ENCODE measurements at regions not wholly inside any gene's neighbourhood (a gene's known extent, or its start where the extent isn't known, plus 50 kb on each side); places are given as distances from the start of the nearest gene placed in this dataset.

DNA sequence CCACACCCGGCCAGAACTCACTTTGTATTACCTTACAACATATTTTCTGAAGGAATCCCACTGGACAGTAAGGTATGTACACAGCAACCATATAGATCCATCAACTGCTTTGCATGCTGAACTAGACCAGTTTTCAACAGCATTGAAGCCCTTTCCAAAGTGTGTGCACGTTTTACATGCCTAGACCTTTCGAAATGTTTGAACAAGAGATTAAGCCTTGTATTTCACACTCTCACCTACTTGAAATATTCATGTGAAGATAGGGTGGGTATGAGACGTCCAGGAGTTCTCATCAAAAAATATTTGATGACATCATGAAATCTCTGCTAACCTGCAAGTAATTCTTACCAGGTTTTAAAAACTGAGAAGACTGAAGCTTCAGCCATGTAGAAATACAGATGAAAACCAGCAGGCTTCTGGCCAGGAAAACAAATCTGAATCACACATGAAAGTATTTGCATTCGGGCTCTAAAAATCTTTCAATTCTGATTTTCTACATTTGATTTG, 387.0 kb upstream of the PSMD7 start:
- H4K20me1 ChIP-seq: no peaks in the 10 kb centered on the region
- H3K9ac ChIP-seq: no peak overlapping the region
- no peak for TF ChIP-seq Cebpa-rat (IDR thresholded peaks at IDR 0.05)
- no peaks in the 10 kb centered on the region for H3K9me3 ChIP-seq
- no peaks in the 10 kb centered on the region for H3K27me3 ChIP-seq
- no peak overlapping the region for H3K4me2 ChIP-seq
- no peak overlapping the region for H3K27ac ChIP-seq
- no peaks in the 10 kb centered on the region for H3K36me3 ChIP-seq
- no peak overlapping the region for H3K4me3 ChIP-seq
- no peaks in the 10 kb centered on the region for H3K4me1 ChIP-seq

DNA sequence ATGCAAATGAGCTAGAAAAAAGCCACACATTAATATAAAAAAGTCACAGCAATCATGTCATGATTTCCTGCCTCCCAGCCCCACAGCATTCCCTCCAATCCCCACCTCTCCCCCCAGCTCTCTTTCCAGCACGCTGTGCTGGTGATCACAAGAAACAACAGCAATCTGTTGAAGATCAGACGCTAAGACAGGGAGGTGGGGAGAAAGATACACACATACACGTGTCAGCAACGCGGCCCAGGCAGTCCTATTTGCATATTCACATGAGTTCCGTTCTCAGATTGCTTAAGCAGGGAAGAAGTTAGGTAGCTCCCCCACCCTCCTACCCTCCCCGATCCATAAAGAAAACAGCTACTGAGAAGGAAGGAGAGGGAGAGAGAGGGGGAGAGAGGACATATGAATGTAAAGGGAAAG, 405.5 kb upstream of the PSMD7 start:
- Histone ChIP-seq H3K9me3 (no peaks in the 10 kb centered on the region), H3K9ac (no peak overlapping the region), H3K4me2 (peak overlapping the region; percentile 46), H3K36me3 (no peaks in the 10 kb centered on the region), H3K4me3 (no peak overlapping the region), H3K27me3 (no peaks in the 10 kb centered on the region), H3K27ac (no peak overlapping the region), H4K20me1 (no peaks in the 10 kb centered on the region), H3K4me1 (peaks cover 6% of the 10 kb centered on the region)
- TF ChIP-seq Cebpa-rat (IDR thresholded peaks at IDR 0.05): no peak

DNA sequence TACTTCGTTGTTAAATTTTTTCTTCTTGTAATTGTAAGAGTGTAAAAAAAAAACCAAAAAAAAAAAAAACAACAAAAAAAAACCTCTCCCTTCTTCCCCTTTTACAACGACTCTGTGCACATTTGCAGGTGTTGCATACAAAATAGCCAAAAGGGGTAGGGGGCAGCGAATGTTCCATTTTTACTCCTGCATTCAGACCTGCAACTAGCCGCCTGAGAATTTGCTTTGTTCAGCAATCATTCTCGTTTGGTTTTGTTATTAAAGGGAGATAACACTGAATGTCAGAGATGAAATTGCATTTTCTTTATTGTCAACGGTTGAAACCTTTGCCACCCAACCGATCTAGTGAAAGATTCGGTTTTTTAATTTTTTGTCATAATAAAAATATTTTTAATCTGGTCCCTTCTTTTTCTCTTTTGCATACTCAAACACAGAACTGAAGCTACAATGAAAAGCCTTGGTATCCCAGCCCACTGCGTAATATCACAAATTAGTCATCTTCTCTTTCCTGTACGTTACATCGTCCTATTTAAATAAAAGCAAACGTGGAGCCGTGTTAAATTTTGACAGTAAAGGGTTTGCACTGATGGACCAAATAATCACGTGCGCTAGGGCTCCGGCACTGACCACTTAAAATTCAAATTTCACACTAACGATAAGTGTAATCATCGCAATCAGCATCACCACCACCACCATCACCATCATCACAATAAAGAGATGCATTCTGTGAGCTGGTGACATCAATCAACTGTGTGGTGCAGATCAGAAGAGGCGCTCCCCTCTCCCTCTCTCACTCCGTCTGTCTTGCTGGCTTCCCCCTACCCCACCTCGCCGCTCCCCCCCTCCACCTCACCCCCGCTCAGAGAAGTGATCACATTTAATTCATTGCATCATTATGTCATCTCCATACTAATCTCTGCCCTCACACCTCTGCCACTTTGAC, 406.2 kb upstream of the PSMD7 start:
- Histone ChIP-seq H3K9ac (no peak overlapping the region), H3K9me3 (no peaks in the 10 kb centered on the region), H3K4me2 (peak overlapping the region; percentile 46), H4K20me1 (no peaks in the 10 kb centered on the region), H3K27me3 (no peaks in the 10 kb centered on the region), H3K4me1 (peaks cover 9% of the 10 kb centered on the region), H3K4me3 (no peak overlapping the region), H3K36me3 (no peaks in the 10 kb centered on the region), H3K27ac (no peak overlapping the region)
- no peak for TF ChIP-seq Cebpa-rat (IDR thresholded peaks at IDR 0.05)

DNA sequence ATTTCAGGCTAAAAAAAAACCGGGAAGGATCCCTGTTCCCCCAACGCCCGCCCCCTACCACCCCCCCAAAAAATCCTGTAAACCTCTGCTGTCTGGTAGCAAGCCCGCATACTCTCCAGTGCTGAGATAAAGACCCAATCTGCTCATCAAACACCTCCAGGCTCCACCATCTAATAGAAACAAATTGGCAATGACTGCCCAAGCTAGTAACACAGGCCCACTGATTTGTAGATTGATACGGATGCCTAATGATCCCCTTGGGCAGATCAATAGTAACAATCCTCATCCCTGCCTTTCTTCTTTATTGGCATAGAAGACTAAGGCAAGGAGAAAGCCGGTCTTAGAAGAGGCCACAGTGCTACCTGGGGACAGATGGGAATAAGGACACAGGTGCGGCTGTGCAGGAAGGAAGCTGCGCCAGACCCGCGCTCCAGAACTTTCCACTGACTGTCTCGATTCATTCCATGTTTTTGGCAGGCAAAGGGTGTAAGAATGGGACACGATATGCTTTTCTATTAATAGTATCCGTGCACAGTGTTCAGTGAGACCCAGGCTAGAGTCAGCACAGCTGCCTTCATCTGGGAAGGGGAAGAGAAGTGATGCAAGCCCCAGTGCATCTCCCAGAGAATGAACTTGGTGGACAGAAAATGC, 407.6 kb upstream of the PSMD7 start:
- Histone ChIP-seq H3K4me1 (peaks cover 15% of the 10 kb centered on the region), H3K36me3 (no peaks in the 10 kb centered on the region), H3K4me3 (no peak overlapping the region), H4K20me1 (no peaks in the 10 kb centered on the region), H3K4me2 (no peak overlapping the region), H3K9me3 (no peaks in the 10 kb centered on the region), H3K27ac (no peak overlapping the region), H3K9ac (no peak overlapping the region), H3K27me3 (no peaks in the 10 kb centered on the region)
- no peak for TF ChIP-seq Cebpa-rat (IDR thresholded peaks at IDR 0.05)

DNA sequence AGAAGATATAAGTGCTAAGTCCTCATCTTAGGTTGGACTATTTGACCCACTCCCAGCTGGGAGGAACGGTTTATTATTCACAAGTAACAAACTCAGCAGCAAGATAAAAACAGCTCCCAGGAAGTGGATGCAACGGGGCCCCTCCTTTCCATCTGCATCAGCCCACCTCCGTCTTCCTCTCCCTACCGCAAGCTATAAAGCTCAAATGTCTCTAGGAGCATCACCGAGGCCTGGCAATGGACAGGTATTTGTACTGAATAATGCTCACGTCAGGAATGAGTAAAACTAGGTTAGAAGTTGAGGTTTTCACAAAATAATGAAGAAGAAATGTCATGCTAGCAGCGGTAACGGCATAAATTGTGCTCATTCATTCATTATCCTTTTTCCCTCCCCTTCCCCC, 408.7 kb upstream of the PSMD7 start:
- no peak for TF ChIP-seq Cebpa-rat (IDR thresholded peaks at IDR 0.05)
- Histone ChIP-seq H3K27ac (no peak overlapping the region), H3K36me3 (no peaks in the 10 kb centered on the region), H3K9ac (no peak overlapping the region), H3K4me2 (peak overlapping the region; percentile 25), H4K20me1 (no peaks in the 10 kb centered on the region), H3K4me3 (no peak overlapping the region), H3K4me1 (peaks cover 24% of the 10 kb centered on the region), H3K27me3 (no peaks in the 10 kb centered on the region), H3K9me3 (no peaks in the 10 kb centered on the region)

DNA sequence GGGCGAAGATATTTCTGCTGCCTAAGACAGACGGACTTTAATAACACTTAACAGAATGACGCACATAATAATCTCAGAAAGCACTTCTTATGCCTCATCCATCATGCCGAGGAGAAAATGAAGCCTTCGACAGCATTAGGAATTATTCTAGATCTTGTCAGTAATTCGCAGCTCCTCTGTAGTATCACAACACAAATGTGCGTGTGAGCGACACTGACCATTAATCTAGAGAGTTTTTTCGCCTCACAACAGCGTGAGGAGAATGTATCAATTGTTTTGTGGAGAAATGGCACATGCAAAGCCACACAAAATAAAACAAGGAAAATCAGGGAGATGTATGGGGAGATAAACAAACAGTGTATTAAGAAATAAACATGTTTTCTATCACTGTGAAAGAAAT, 410.2 kb upstream of the PSMD7 start:
- Histone ChIP-seq H3K27ac (no peak overlapping the region), H3K4me2 (no peak overlapping the region), H4K20me1 (no peaks in the 10 kb centered on the region), H3K36me3 (no peaks in the 10 kb centered on the region), H3K27me3 (no peaks in the 10 kb centered on the region), H3K9me3 (no peaks in the 10 kb centered on the region), H3K9ac (no peak overlapping the region), H3K4me1 (peaks cover 35% of the 10 kb centered on the region), H3K4me3 (no peak overlapping the region)
- TF ChIP-seq Cebpa-rat (IDR thresholded peaks at IDR 0.05): no peak

DNA sequence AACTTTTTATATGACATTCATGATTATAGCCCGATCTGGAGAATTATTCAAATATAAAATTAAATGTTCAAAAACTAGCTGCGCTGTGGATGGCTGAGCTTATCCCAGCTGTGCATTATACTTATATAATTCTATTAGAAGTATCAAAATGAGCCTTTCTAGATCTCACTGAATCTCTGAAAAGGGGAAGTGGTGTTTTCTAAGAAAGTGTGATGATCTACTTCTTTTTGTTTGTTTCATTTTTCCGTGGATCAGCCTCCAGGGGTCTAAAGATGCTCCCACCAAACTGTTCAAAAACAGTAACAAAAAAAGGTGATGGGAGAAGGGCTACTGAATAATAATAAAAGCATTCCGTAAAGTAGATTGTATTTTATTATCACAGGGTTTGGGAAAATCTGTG, 411.3 kb upstream of the PSMD7 start:
- Histone ChIP-seq H3K27me3 (no peaks in the 10 kb centered on the region), H4K20me1 (no peaks in the 10 kb centered on the region), H3K36me3 (no peaks in the 10 kb centered on the region), H3K4me3 (no peak overlapping the region), H3K9me3 (no peaks in the 10 kb centered on the region), H3K4me2 (no peak overlapping the region), H3K9ac (no peak overlapping the region), H3K4me1 (peaks cover 35% of the 10 kb centered on the region), H3K27ac (no peak overlapping the region)
- no peak for TF ChIP-seq Cebpa-rat (IDR thresholded peaks at IDR 0.05)

DNA sequence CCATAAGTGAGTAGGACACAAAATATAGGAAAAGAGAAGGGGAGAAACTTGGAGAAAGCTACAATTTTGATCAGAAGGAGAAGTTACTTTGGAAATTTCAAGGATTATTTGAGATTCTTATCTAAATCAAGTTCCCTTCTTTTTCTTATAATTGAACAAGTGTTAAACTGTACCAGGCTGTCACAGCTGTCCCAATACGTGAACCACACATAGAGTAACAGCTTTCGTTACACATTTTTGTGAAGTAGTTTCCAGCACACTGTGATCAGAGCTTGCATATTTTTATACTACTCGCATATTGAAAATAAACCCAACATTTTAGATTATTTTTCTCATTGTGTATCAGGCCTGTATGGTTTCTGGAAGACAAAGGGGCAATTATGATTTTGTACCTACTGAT, 412.8 kb upstream of the PSMD7 start:
- Histone ChIP-seq H3K4me3 (no peak overlapping the region), H3K4me2 (peak overlapping the region; percentile 53; the same call in 1 of the 2 replicates), H4K20me1 (no peaks in the 10 kb centered on the region), H3K9me3 (no peaks in the 10 kb centered on the region), H3K9ac (no peak overlapping the region), H3K4me1 (peaks cover 35% of the 10 kb centered on the region), H3K27ac (no peak overlapping the region), H3K36me3 (no peaks in the 10 kb centered on the region), H3K27me3 (no peaks in the 10 kb centered on the region)
- no peak for TF ChIP-seq Cebpa-rat (IDR thresholded peaks at IDR 0.05)

DNA sequence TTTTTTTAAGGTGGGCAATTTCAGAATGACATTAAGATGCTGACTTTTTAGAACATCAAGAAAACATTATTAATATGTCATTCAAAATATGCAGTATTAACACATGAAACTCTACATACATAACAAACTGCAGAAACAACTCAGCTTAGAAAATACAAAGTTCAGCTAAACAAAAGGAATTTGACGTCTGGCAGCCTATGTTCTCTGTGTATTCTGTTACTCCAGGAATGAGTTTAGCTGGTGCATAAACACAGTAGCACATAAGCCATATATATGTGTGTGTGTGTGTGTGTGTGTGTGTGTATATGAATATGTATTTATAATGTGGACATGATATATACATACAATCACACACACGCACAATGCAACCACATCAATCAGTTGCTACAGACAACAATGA, 413.5 kb upstream of the PSMD7 start:
- peak overlapping the region; percentile 53 for H3K4me2 ChIP-seq

DNA sequence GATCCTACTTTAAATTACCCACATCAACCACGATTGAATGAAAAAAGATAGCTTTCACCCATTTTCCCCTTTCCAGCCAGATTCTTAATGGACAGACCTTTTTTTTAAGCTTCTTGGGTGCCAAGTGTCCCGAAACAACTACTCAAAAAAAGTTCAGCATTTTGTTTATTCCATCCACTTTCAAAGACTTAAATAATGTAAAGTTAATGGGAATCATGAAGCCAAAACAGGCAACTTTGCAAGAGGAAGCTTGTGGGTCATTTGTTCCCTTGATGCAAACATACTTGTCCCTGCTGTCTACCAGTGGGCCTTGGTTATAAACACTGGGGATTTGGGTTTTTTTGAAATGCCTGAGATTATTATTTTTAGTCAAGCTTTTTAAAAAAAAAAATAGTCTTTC, 414.0 kb upstream of the PSMD7 start:
- no peaks in the 10 kb centered on the region for H3K36me3 ChIP-seq
- no peaks in the 10 kb centered on the region for H3K9me3 ChIP-seq
- no peaks in the 10 kb centered on the region for H3K27me3 ChIP-seq
- TF ChIP-seq Cebpa-rat (IDR thresholded peaks at IDR 0.05): no peak
- H3K4me1 ChIP-seq: peaks cover 30% of the 10 kb centered on the region
- no peak overlapping the region for H3K4me3 ChIP-seq
- H4K20me1 ChIP-seq: no peaks in the 10 kb centered on the region
- no peak overlapping the region; the same call in 1 of the 2 replicates for H3K9ac ChIP-seq
- H3K4me2 ChIP-seq: peak overlapping the region; percentile 53
- H3K27ac ChIP-seq: no peak overlapping the region

More for the DNA sequence above, 413.5 kb upstream of the PSMD7 start:
- Histone ChIP-seq H3K4me1 (peaks cover 35% of the 10 kb centered on the region), H3K27me3 (no peaks in the 10 kb centered on the region), H3K27ac (no peak overlapping the region), H3K9me3 (no peaks in the 10 kb centered on the region), H3K4me3 (no peak overlapping the region), H3K9ac (no peak overlapping the region), H3K36me3 (no peaks in the 10 kb centered on the region), H4K20me1 (no peaks in the 10 kb centered on the region)
- TF ChIP-seq Cebpa-rat (IDR thresholded peaks at IDR 0.05): no peak

All from BLaER1 (cell line).